GM18951 (cell line): ENCODE measurements at regions not wholly inside any gene's neighbourhood (a gene's known extent, or its start where the extent isn't known, plus 50 kb on each side); places are given as distances from the start of the nearest gene placed in this dataset.

Source experiments
- POLR2A ChIP-seq: IDR thresholded peaks from 4 replicates; pipeline ENCODE4 v1.6.1; 2011; ENCODE audit warnings: mild to moderate bottlenecking; ENCODE audit not compliant: insufficient read length, insufficient read depth; ENCODE audit errors: extremely low read depth
- in situ Hi-C: fragments of 300-500 bp; cut with MboI; formaldehyde crosslinking; loops from one replicate; pipeline ENCODE4 v1.12.0; 2022; ENCODE audit warnings: low sequenced_read_pairs, mixed read lengths, inconsistent platforms; ENCODE audit not compliant: unreplicated experiment

GRCh38 chr15:39312984-39313383, 267.9 kb upstream of the THBS1 start:
- TF ChIP-seq POLR2A, result no peak
- in situ Hi-C loops, result loop anchor here (10.0 kb wide), 1 partner anchor 262 kb away; no protein-coding TSS in a partner anchor

- no peak for TF ChIP-seq POLR2A
- in situ Hi-C loops, result loop anchor here (10.0 kb wide), 1 partner anchor 261 kb away; no protein-coding TSS in a partner anchor
Measured at GRCh38 chr15:39313467-39313866, 267.4 kb upstream of the THBS1 start.

- in situ Hi-C loops, result loop anchor here (10.0 kb wide), 1 partner anchor 261 kb away; no protein-coding TSS in a partner anchor
Measured at GRCh38 chr15:39313881-39314280, 267.0 kb upstream of the THBS1 start.

GRCh38 chr15:39315206-39315850, 265.6 kb upstream of the THBS1 start:
- in situ Hi-C loops, result loop anchor here (10.0 kb wide), 1 partner anchor 259 kb away; no protein-coding TSS in a partner anchor
- TF ChIP-seq POLR2A, result no peak

More at GRCh38 chr15:39313881-39314280, 267.0 kb upstream of the THBS1 start:
- TF ChIP-seq POLR2A, result no peak

- no peak for TF ChIP-seq POLR2A
- in situ Hi-C loops, result loop anchor here (10.0 kb wide), 1 partner anchor 258 kb away; no protein-coding TSS in a partner anchor
Measured at GRCh38 chr15:39317225-39317624, 263.7 kb upstream of the THBS1 start.

- no peak for TF ChIP-seq POLR2A
- in situ Hi-C loops, result loop anchor here (10.0 kb wide), 1 partner anchor 257 kb away; no protein-coding TSS in a partner anchor
Measured at GRCh38 chr15:39318231-39318630, 262.6 kb upstream of the THBS1 start.

- in situ Hi-C loops, result no loop called here
- no peak for TF ChIP-seq POLR2A
Measured at GRCh38 chr15:39320355-39320754, 260.5 kb upstream of the THBS1 start.

GRCh38 chr15:39320886-39321285, 260.0 kb upstream of the THBS1 start:
- TF ChIP-seq POLR2A, result no peak
- in situ Hi-C loops, result no loop called here

- no peak for TF ChIP-seq POLR2A
- in situ Hi-C loops, result no loop called here
Measured at GRCh38 chr15:39321977-39322376, 258.9 kb upstream of the THBS1 start.

- no peak for TF ChIP-seq POLR2A
- in situ Hi-C loops, result no loop called here
Measured at GRCh38 chr15:39323157-39323556, 257.7 kb upstream of the THBS1 start.

- in situ Hi-C loops, result no loop called here
Measured at GRCh38 chr15:39323706-39324105, 257.2 kb upstream of the THBS1 start.

GRCh38 chr15:39326306-39326975, 254.4 kb upstream of the THBS1 start:
- in situ Hi-C loops, result no loop called here
- no peak for TF ChIP-seq POLR2A

More at GRCh38 chr15:39323706-39324105, 257.2 kb upstream of the THBS1 start:
- TF ChIP-seq POLR2A, result no peak

GRCh38 chr15:39327005-39327730, 253.7 kb upstream of the THBS1 start:
- TF ChIP-seq POLR2A, result no peak
- in situ Hi-C loops, result no loop called here
